ENCODE measurements at regions not wholly inside any gene's neighbourhood (a gene's known extent, or its start where the extent isn't known, plus 50 kb on each side); places are given as distances from the start of the nearest gene placed in this dataset.

DNA sequence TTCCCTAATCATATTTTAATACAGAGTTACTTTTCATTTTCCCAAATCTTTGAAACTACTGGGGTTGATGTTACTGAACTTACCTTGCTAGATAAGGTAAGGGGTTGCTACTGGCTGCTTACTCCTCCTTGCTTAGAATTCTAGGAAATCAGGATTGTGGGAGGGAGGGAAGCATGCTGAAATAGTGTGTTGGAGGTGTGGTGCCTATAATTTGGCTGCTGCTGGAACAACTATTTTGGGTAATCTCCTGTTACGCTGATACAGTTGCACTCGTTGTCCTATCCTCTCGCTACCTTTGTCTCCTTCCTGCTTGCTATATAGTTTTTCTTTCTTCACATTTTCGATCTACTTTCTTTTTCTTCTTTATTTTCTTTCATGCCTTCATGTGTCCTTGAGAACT lies 83.7 kb downstream of the BMP2 start:
- CTCF ChIA-PET = no interaction called here
- DNase-seq = no peak
- H3K4me1 Mint-ChIP-seq = no peaks in the 10 kb centered on the region
- Histone ChIP-seq H3K4me2 (replicated peaks; ENCODE audit: low read depth, low read length, poor library complexity, severe bottlenecking) (no peak overlapping the region), H2AFZ (ENCODE audit: insufficient read depth, low read depth, low read length, poor library complexity, severe bottlenecking) (no peak overlapping the region), H3K27me3 (replicated peaks in 1 of 4; ENCODE audit: control extremely low read depth in 1 of 4, control insufficient read depth in 3 of 4, insufficient read depth in 4 of 4, low read length in 3 of 4) (no peaks in the 10 kb centered on the region), H3K27ac (ENCODE audit: low read length in 2 of 2) (no peak overlapping the region), H4K20me1 (ENCODE audit: control insufficient read depth, insufficient read depth, low read length, poor library complexity, severe bottlenecking) (no peaks in the 10 kb centered on the region), H3K9me3 (ENCODE audit: control extremely low read depth in 1 of 3, control insufficient read depth in 2 of 3, insufficient read depth in 1 of 3, low read length in 2 of 3) (no peaks in the 10 kb centered on the region), H3K4me1 (ENCODE audit: control insufficient read depth in 2 of 2, insufficient read depth in 2 of 2, low read length in 2 of 2) (no peaks in the 10 kb centered on the region), H3K9ac (ENCODE audit: low read length) (no peak overlapping the region), H3K79me2 (ENCODE audit: control insufficient read depth, insufficient read depth, low read length) (no peaks in the 10 kb centered on the region), H3K4me3 (ENCODE audit: control extremely low read depth in 1 of 5, extremely low read depth in 1 of 5, insufficient read depth in 1 of 5, low read depth in 2 of 5, low read length in 4 of 5) (no peak overlapping the region), H3K36me3 (replicated peaks in 1 of 2; ENCODE audit: control extremely low read depth in 1 of 2, control insufficient read depth in 1 of 2, extremely low read depth in 1 of 2, insufficient read depth in 2 of 2, low read length in 1 of 2) (no peaks in the 10 kb centered on the region)
- ATAC-seq (ENCODE audit: low read depth) = no peak
- H3K27me3 Mint-ChIP-seq = no peaks in the 10 kb centered on the region
- POLR2A ChIA-PET = no interaction called here
- H3K27ac Mint-ChIP-seq = no peak overlapping the region
- WGBS (ENCODE audit: insufficient coverage) = no CpG with 5 or more reads among the region's 4 CpGs
- H3K4me3 Mint-ChIP-seq = no peak overlapping the region
- peaks cover 2% of the 10 kb centered on the region for H3K9me3 Mint-ChIP-seq (ENCODE audit: insufficient read depth)
- no peak for TF ChIP-seq CTCF (IDR thresholded peaks at IDR 0.05)
- TF ChIP-seq EZH2 (IDR thresholded peaks at IDR 0.05; ENCODE audit: borderline replicate concordance, insufficient read depth, low read depth, low read length, poor library complexity, severe bottlenecking) = no peak
- intact Hi-C loops (cut with micrococcal nuclease) = no loop called here

DNA sequence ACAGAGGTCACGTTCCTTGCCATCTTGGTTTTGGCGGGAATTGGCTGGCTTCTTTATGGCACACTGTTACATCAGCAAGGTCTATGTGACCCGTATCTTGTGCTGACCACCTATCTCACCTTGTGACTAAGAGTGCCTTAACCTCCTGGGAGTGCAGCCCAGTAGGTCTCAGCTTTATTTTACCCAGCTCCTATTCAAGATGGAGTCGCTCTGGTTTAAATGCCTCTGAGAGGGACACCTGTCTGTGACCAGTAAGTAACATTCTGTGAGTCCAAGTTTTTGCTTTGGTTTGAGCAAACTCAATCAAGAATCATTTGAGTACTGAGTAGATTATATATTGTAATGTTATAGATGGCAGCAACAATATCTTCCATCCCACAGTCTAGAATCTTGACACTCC lies 85.0 kb downstream of the BMP2 start:
- DNase-seq (no peak), ATAC-seq (ENCODE audit: low read depth) (no peak)
- POLR2A ChIA-PET = no interaction called here
- Histone ChIP-seq H3K9me3 (ENCODE audit: control extremely low read depth in 1 of 3, control insufficient read depth in 2 of 3, insufficient read depth in 1 of 3, low read length in 2 of 3) (no peaks in the 10 kb centered on the region), H2AFZ (ENCODE audit: insufficient read depth, low read depth, low read length, poor library complexity, severe bottlenecking) (no peak overlapping the region), H3K36me3 (replicated peaks in 1 of 2; ENCODE audit: control extremely low read depth in 1 of 2, control insufficient read depth in 1 of 2, extremely low read depth in 1 of 2, insufficient read depth in 2 of 2, low read length in 1 of 2) (no peaks in the 10 kb centered on the region), H3K4me2 (replicated peaks; ENCODE audit: low read depth, low read length, poor library complexity, severe bottlenecking) (no peak overlapping the region), H3K4me1 (ENCODE audit: control insufficient read depth in 2 of 2, insufficient read depth in 2 of 2, low read length in 2 of 2) (no peaks in the 10 kb centered on the region), H3K27me3 (replicated peaks in 1 of 4; ENCODE audit: control extremely low read depth in 1 of 4, control insufficient read depth in 3 of 4, insufficient read depth in 4 of 4, low read length in 3 of 4) (no peaks in the 10 kb centered on the region), H3K79me2 (ENCODE audit: control insufficient read depth, insufficient read depth, low read length) (no peaks in the 10 kb centered on the region), H4K20me1 (ENCODE audit: control insufficient read depth, insufficient read depth, low read length, poor library complexity, severe bottlenecking) (no peaks in the 10 kb centered on the region), H3K27ac (ENCODE audit: low read length in 2 of 2) (no peak overlapping the region), H3K9ac (ENCODE audit: low read length) (no peak overlapping the region), H3K4me3 (ENCODE audit: control extremely low read depth in 1 of 5, extremely low read depth in 1 of 5, insufficient read depth in 1 of 5, low read depth in 2 of 5, low read length in 4 of 5) (no peak overlapping the region)
- no peak overlapping the region for H3K27ac Mint-ChIP-seq
- intact Hi-C loops (cut with micrococcal nuclease) = no loop called here
- no peaks in the 10 kb centered on the region for H3K27me3 Mint-ChIP-seq
- CTCF ChIA-PET = no interaction called here
- 97% methylated on average over 3 of the region's 4 CpGs for WGBS (ENCODE audit: insufficient coverage)
- TF ChIP-seq CTCF (IDR thresholded peaks at IDR 0.05) (no peak), EZH2 (IDR thresholded peaks at IDR 0.05; ENCODE audit: borderline replicate concordance, insufficient read depth, low read depth, low read length, poor library complexity, severe bottlenecking) (no peak)
- no peaks in the 10 kb centered on the region for H3K4me1 Mint-ChIP-seq
- H3K9me3 Mint-ChIP-seq (ENCODE audit: insufficient read depth) = no peaks in the 10 kb centered on the region
- no peak overlapping the region for H3K4me3 Mint-ChIP-seq

Data from B cell (primary cell).